Right cardiac atrium (tissue), 5 donors: ENCODE measurements at regions not wholly inside any gene's neighbourhood (a gene's known extent, or its start where the extent isn't known, plus 50 kb on each side); places are given as distances from the start of the nearest gene placed in this dataset.

Experiments used
- ATAC-seq, 2 donors: fragments of 200-7000 bp; cut with Tn5 transposase; one replicate each; pipeline versions ENCODE4 v1.8.0 to v1.9.1; 2020; ENCODE audit warnings: moderate library complexity in 2 of 2, mild to moderate bottlenecking in 1 of 2
- DNase-seq, 3 donors: peaks; one replicate each; pipeline ENCODE4 v3.0.0-alpha.2; 2020
- H3K27ac ChIP-seq: one replicate; pipeline ENCODE4 v1.5.1; 2013; ENCODE audit warnings: mild to moderate bottlenecking, low read length, control low read depth, moderate library complexity
- H3K27me3 ChIP-seq: one replicate; pipeline ENCODE4 v1.6.1; 2013; ENCODE audit not compliant: control insufficient read depth, insufficient read depth
- H3K4me1 ChIP-seq: one replicate; pipeline ENCODE4 v1.6.1; 2013; ENCODE audit warnings: low read length; ENCODE audit not compliant: control insufficient read depth, insufficient read depth
- H3K4me3 ChIP-seq: one replicate; pipeline ENCODE4 v1.5.1; 2013; ENCODE audit warnings: low read length, control low read depth
- H3K9me3 ChIP-seq: one replicate; pipeline ENCODE4 v1.6.1; 2013; ENCODE audit warnings: low read length; ENCODE audit not compliant: control insufficient read depth
- WGBS: extraction: QIAGEN DNeasy Blood & Tissue Kit; methylation state at CpG from one replicate; pipeline ENCODE4 v1.1.7; 2013; 5-methylcytosine and 5-hydroxymethylcytosine counted together
- intact Hi-C, 4 donors: fragments of 100-400 bp; cut with DNase I; formaldehyde crosslinking; loops; one replicate each; pipeline versions ENCODE4 v1.11.0 to v1.14.0; 2022 to 2023
- donor health status: healthy with polysubstance abuse.
- donor health status: DM: no; HTN: yes; CAD: no.
- donor health status: DM: no; HTN: no; CAD: no.
- donor health status: DM: no; HTN: yes; CAD: no; lungs with severe emphysema.
- donor health status: DM: yes; HTN: yes; CAD: no.

DNA sequence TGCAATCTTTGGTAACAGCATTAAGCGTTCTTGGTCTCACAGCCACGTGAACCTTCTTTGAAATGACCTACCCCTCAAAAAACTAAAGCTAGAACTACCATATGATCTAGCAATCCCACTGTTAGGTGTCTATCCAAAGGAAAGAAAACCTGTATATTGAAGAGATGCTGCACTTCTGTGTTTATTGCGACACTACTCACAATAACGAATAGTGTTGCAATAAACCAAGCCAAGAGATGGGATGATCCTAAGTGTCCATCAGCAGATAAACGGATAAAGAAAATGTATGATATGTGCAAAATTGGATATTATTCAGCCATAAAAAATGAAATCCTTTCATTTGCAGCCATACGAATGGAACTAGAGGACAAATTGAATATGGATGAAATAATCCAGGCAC, 637.9 kb downstream of the EFNB2 start:
- no peak overlapping the region for H3K4me3 ChIP-seq
- H3K4me1 ChIP-seq, result no peaks in the 10 kb centered on the region
- no peaks in the 10 kb centered on the region for H3K9me3 ChIP-seq
- WGBS, result 93% methylated on average over 6 of the region's 6 CpGs
- H3K27me3 ChIP-seq, result no peaks in the 10 kb centered on the region
- H3K27ac ChIP-seq, result no peak overlapping the region
- no peak for ATAC-seq
- DNase-seq, result no peak
- intact Hi-C loops, result no loop called here

DNA sequence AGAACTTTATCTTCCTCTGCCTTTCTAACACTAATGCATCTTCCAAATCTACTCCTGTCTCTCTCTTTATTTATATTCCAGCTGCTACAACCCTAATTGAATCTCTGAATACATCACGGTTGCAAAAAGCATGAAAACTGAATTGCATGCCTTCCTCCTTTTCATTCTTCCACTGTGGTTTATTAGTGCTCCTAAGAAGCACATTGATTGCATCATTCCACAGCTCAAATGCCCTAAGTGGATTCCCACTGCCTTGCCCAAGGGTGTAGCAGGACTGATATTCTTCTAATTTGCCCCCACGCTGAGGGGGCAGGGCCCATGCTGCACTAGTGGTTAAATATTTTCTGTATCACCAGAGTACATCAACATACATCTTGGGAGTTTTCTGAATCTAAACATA, 640.8 kb downstream of the EFNB2 start:
- Histone ChIP-seq H3K4me3 (no peak overlapping the region), H3K9me3 (no peaks in the 10 kb centered on the region), H3K27me3 (no peaks in the 10 kb centered on the region), H3K4me1 (no peaks in the 10 kb centered on the region), H3K27ac (no peak overlapping the region)
- intact Hi-C loops, result no loop called here
- ATAC-seq, result no peak
- WGBS, result 70% methylated on average over 2 of the region's 2 CpGs
- DNase-seq, result no peak

DNA sequence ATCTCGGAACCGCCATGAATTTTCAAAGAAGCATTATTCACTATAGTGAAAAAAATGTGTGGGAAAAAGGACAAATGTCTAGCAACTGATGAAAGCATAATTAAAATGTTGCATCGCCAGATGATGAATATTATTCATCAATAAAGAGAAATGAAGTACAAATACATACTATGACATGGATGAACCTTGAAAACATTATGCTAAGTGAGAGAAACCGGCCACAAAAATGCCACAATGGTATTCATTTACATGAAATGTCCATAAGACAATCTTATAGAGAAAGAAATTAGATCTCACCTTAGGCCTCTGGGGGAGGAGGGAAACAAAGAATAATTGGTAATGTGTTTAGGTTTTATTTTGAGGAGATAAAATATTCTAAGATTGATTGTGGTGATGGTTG, 645.0 kb downstream of the EFNB2 start:
- no peak overlapping the region for H3K27ac ChIP-seq

DNA sequence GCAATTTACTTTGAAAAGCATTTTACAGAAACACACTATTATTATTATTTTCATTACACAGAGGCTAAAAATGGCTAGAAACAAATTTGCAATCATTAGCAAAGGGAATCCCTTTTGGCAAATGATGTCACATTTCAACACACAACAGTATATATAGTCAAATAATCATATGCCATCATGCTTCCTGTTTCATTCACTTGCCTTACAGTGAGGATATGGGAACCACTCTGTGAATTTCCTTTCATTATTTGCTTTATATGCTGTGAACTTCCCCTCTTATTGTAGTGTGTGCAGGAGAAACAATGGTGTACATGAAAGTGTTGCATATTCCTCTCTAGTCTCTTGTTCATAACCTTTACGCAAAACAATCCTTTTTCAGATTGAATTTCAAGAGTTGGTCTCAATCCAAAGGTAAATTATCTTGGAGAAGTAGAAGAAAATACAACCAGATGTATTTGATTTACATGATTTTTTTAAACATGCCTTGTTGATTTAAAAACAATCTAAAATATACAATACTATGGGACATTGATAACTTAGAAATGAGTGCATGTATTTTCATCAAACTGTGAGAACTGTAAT, 657.3 kb downstream of the EFNB2 start:
- Histone ChIP-seq H3K4me3 (no peak overlapping the region), H3K27ac (no peak overlapping the region), H3K27me3 (no peaks in the 10 kb centered on the region), H3K4me1 (no peaks in the 10 kb centered on the region), H3K9me3 (no peaks in the 10 kb centered on the region)
- intact Hi-C loops, result no loop called here
- WGBS, result 64% methylated on average over 1 of the region's 1 CpG
- ATAC-seq (no peak), DNase-seq (no peak)

More for the DNA sequence above, 645.0 kb downstream of the EFNB2 start:
- Histone ChIP-seq H3K9me3 (no peaks in the 10 kb centered on the region), H3K27me3 (no peaks in the 10 kb centered on the region), H3K4me1 (no peaks in the 10 kb centered on the region), H3K4me3 (no peak overlapping the region)
- DNase-seq, result no peak
- intact Hi-C loops, result no loop called here
- 94% methylated on average over 4 of the region's 4 CpGs for WGBS
- ATAC-seq, result no peak

DNA sequence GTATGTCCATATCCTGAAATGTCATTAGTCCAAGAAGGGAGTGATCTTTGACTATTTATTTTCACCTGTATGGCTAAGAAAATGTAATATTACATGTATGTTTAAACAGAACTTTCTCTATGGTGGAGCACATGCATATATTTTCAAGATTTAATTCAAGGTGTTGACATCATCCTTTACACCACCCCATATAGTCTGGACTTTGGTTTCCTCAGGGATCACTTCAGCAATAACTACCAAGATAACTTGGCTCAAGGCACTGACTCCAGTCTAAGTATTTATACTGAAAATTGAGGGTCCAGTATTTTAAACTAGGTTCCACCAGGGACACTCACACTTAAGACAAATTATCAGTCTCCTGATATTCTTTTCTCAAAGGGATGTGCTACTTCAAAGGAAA, 660.6 kb downstream of the EFNB2 start:
- H3K9me3 ChIP-seq, result no peaks in the 10 kb centered on the region
- DNase-seq (no peak), ATAC-seq (no peak)
- no peak overlapping the region for H3K27ac ChIP-seq
- no peak overlapping the region for H3K4me3 ChIP-seq
- no peaks in the 10 kb centered on the region for H3K27me3 ChIP-seq
- no peaks in the 10 kb centered on the region for H3K4me1 ChIP-seq
- intact Hi-C loops, result no loop called here

DNA sequence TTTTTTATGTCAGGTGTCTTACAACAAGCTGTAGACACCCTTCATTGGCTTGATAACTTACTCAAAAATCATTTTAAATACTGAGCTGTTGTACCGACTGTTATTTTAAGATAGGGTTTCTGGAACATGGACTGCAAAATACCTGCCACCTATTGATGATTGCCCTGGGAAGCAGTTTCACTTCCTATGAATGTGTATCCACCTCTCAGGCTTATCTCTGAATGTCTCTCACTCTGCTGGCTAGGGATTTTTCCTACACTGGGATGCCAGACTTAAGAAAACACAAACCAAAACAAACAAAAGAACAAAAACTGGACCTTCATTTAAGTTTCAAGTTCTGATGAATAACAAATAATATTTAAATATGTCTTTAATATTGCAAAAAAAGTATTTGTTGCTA, 663.7 kb downstream of the EFNB2 start:
- 84% methylated on average over 1 of the region's 1 CpG for WGBS
- intact Hi-C loops, result no loop called here
- ATAC-seq (no peak), DNase-seq (no peak)
- H3K27me3 ChIP-seq, result no peaks in the 10 kb centered on the region
- no peaks in the 10 kb centered on the region for H3K9me3 ChIP-seq
- no peak overlapping the region for H3K4me3 ChIP-seq
- no peaks in the 10 kb centered on the region for H3K4me1 ChIP-seq
- no peak overlapping the region for H3K27ac ChIP-seq

DNA sequence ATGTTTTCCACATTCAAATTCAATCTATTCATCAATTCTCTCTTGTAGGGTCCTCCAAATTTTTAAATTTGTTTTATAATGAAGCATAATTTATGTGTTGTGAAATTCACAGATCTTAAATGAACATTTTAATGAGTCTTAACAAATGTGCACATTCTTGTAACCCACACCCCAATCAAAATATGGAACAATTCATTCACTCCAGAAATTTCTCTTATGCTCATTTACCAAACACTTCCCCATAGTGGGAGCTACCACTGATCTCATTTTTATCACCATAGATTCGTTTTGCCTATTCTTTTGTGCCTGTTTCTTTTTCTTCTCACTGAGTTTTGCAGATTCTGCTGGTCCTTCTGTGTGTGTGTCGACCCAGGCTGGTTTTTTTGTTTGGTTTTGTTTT, 664.1 kb downstream of the EFNB2 start:
- no peak for ATAC-seq

DNA sequence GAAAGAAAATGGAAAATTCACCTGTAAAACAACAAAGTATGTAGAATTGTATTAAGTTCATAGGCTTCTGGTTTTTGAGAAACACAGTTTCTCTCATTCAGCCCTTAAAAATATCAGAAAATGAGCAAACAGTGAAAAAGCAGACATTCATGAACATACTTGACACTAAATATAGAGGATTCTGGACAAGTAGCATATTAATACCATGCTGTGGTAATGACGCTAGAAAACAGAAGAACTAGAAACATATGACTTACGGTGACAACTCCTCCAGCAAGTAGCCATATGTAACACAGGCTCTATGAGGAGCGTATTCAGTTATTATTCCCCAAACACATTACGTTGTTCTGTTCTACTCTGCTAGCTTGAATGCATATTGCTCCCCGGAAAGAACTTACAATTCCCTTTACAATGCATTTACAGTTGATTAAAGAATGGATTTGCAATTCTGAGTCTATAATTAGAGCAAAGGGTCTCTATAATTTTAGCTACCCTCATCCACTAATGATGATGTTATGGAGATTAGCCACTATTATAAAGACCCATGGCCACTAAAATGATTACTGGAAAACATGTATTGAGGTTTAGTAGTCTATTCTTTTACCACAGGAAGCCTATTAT, 672.1 kb downstream of the EFNB2 start:
- Histone ChIP-seq H3K4me1 (no peaks in the 10 kb centered on the region), H3K9me3 (no peaks in the 10 kb centered on the region), H3K4me3 (no peak overlapping the region), H3K27ac (no peak overlapping the region), H3K27me3 (no peaks in the 10 kb centered on the region)
- ATAC-seq, result no peak
- intact Hi-C loops, result no loop called here
- 94% methylated on average over 5 of the region's 5 CpGs for WGBS
- DNase-seq, result no peak

More for the DNA sequence above, 664.1 kb downstream of the EFNB2 start:
- no peak overlapping the region for H3K27ac ChIP-seq
- H3K4me3 ChIP-seq, result no peak overlapping the region
- no peaks in the 10 kb centered on the region for H3K4me1 ChIP-seq
- DNase-seq, result no peak
- no peaks in the 10 kb centered on the region for H3K9me3 ChIP-seq
- H3K27me3 ChIP-seq, result no peaks in the 10 kb centered on the region
- WGBS, result 77% methylated on average over 2 of the region's 2 CpGs
- intact Hi-C loops, result no loop called here

DNA sequence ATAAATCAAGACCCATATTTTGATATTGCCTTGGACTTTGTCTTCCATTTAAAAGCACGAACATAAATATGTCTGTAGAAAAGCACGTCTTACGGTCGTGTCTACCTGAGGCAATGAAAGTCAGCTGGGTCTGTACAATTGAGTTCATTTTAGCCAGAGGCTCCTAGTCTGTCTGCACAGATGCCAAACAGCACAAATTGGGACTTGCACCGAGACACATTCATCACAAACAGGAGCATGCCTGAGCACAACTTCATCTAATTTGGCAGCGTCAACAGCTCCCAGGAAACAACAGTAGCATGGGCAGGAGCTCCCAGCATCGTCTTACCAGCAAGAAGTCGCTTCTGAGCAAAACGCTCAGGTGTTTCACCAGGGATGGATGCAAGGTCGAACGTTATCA, 687.0 kb downstream of the EFNB2 start:
- Histone ChIP-seq H3K27ac (no peak overlapping the region), H3K4me1 (peaks cover 1% of the 10 kb centered on the region), H3K9me3 (no peaks in the 10 kb centered on the region), H3K27me3 (no peaks in the 10 kb centered on the region), H3K4me3 (no peak overlapping the region)
- 87% methylated on average over 11 of the region's 11 CpGs for WGBS
- intact Hi-C loops, result no loop called here
- DNase-seq (no peak), ATAC-seq (no peak)

DNA sequence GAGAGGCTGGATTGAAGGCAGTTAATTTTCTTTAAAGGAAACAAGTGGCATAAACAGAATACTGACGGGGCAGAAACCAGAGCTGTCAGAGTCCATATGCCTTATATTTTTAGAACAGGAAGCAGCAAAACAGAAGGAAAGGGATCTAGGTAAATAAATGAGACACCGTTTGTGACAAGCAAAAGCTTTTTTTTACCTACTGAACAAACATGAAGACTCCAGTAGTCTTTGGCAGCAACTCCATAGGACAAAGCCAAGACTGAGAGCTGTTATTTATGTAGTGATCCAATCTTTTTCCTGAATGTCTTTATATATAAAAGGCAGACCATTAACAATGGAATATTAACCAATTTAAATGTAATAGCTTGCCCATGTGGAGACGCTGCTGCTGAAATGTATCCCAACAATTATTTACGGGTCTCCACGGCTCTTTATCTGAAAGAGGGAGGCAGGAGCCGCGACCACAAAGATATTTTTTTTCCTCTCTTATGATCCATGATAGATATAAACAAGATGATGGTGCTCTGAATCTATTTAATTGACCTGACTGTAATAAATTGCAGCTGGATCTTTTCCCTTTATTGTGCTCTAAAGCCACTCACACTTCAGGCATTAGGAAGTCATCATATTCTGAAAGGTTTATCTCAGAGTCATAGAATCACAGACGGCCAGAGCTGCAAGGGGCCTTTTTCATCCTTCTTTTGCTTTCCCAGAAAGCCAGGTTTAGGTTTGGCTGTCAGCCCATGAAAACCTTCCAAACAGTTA, 687.8 kb downstream of the EFNB2 start:
- Histone ChIP-seq H3K4me3 (no peak overlapping the region), H3K27ac (no peak overlapping the region), H3K27me3 (no peaks in the 10 kb centered on the region), H3K4me1 (peaks cover 1% of the 10 kb centered on the region), H3K9me3 (no peaks in the 10 kb centered on the region)
- ATAC-seq, result no peak
- 33% methylated on average over 8 of the region's 8 CpGs for WGBS
- no peak for DNase-seq
- intact Hi-C loops, result no loop called here

DNA sequence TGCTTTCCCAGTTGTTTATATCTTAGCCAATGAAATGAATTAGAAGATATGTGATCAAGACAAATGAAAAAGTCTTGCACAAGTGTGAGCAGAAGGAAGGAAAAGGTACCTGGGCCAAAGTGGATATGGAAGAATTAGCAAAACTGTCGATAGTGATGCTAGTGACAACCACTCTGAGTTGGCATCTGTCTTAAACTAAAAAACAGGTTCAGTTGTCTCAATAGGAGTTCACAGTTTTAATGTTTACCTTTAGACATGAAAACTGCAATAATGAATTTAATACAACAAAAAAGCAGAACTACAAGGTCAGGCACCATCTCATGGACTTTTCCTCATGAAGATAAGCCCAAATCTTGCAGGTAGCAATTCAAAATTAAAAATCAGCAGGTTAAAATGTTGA, 688.5 kb downstream of the EFNB2 start:
- intact Hi-C loops, result no loop called here
- Histone ChIP-seq H3K4me1 (peaks cover 1% of the 10 kb centered on the region), H3K27ac (no peak overlapping the region), H3K4me3 (no peak overlapping the region), H3K9me3 (no peaks in the 10 kb centered on the region), H3K27me3 (no peaks in the 10 kb centered on the region)
- ATAC-seq (no peak), DNase-seq (no peak)
- 69% methylated on average over 1 of the region's 1 CpG for WGBS
